Testis (tissue), 2 donors: ENCODE measurements at regions not wholly inside any gene's neighbourhood (a gene's known extent, or its start where the extent isn't known, plus 50 kb on each side); places are given as distances from the start of the nearest gene placed in this dataset.

Experiments
- POLR2A ChIP-seq: fragments of 450-650 bp; IDR thresholded peaks from one replicate; pipeline ENCODE4 v1.6.1; 2017; ENCODE audit warnings: antibody characterized with exemption, mild to moderate bottlenecking, moderate library complexity
- TF ChIP-seq, protein P1 (sequence below), 3 experiments: fragments of 450-650 bp in 2 of 3; fragments of 200-600 bp in 1 of 3; sonication (generic) in 1 of 3; IDR thresholded peaks; one replicate each; pipeline ENCODE4 v1.5.1; 2016 to 2019; ENCODE audit warnings: antibody characterized with exemption in 3 of 3, mild to moderate bottlenecking in 2 of 3, moderate library complexity in 1 of 3

DNA sequence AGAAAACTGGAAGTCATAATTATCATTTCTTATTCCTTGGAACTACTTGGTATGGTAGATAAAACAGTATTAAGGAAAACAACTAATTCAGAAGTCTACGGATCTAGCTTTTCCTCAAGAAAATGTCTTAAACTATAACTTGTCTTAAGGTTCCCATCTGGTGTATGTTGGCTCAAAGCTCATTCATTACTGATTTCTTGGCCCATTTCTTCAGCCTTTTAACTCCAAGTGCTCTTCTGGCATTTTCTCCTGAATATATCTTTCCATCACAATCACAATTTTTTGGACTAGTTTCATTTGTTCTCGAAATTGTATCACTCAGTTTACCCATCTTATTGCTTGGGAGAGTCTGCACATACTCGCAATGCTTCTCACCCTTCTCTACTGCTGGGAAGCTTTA, 150.1 kb downstream of the C12orf50 start:
- TF ChIP-seq, protein P1, sequence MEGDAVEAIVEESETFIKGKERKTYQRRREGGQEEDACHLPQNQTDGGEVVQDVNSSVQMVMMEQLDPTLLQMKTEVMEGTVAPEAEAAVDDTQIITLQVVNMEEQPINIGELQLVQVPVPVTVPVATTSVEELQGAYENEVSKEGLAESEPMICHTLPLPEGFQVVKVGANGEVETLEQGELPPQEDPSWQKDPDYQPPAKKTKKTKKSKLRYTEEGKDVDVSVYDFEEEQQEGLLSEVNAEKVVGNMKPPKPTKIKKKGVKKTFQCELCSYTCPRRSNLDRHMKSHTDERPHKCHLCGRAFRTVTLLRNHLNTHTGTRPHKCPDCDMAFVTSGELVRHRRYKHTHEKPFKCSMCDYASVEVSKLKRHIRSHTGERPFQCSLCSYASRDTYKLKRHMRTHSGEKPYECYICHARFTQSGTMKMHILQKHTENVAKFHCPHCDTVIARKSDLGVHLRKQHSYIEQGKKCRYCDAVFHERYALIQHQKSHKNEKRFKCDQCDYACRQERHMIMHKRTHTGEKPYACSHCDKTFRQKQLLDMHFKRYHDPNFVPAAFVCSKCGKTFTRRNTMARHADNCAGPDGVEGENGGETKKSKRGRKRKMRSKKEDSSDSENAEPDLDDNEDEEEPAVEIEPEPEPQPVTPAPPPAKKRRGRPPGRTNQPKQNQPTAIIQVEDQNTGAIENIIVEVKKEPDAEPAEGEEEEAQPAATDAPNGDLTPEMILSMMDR (IDR thresholded peaks at IDR 0.05), result no peak
- no peak for TF ChIP-seq POLR2A
